ENCODE measurements at regions not wholly inside any gene's neighbourhood (a gene's known extent, or its start where the extent isn't known, plus 50 kb on each side); places are given as distances from the start of the nearest gene placed in this dataset.

- no peak for ATAC-seq
Measured at GRCh38 chr6:159325476-159325875, 156.3 kb downstream of the FNDC1 start.

DNA sequence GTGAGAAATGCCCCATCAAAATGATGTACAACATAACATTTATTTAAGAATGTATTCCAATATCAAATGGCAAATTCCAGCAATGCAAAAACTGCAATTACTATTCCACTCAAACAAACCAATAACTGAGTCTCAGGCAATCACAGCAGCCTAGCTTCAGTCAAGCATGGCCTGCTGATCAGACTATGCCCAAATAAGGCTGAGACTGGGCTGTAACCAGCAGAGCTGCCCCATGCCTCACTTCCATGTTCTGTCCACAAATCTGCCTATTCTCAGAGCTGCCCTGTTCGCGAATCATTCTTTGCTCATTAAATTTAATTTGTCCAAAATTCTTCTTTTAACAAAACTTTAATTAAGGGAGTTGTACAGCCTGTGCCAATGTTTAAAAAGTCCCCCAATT is 155.4 kb downstream of the FNDC1 start:
- H3K36me3 ChIP-seq, result no peaks in the 10 kb centered on the region
- TF ChIP-seq CTCF (IDR thresholded peaks at IDR 0.05), result no peak
- no peaks in the 10 kb centered on the region for H3K4me1 ChIP-seq
- no peak overlapping the region for H3K4me3 ChIP-seq
- peaks cover 0 to 10% (median 0%) of the 10 kb centered on the region in 11 donors for H3K9me3 ChIP-seq
- ATAC-seq, result no peak
- no peak overlapping the region for H3K27ac ChIP-seq
- WGBS, 2 donors, result 87 to 96% methylated on average over 2 of the region's 2 CpGs
- H3K27me3 ChIP-seq, result peaks cover 0 to 5% (median 0%) of the 10 kb centered on the region in 7 donors
- intact Hi-C loops (cut with DNase I), result no loop called here
- no peak for DNase-seq

More at GRCh38 chr6:159325476-159325875, 156.3 kb downstream of the FNDC1 start:
- intact Hi-C loops (cut with DNase I), result no loop called here
- H3K4me3 ChIP-seq, result no peak overlapping the region
- H3K4me1 ChIP-seq, result no peaks in the 10 kb centered on the region
- peaks cover 0 to 9% (median 0%) of the 10 kb centered on the region in 11 donors for H3K9me3 ChIP-seq
- H3K27me3 ChIP-seq, result peaks cover 0 to 5% (median 0%) of the 10 kb centered on the region in 7 donors
- no peak for DNase-seq
- TF ChIP-seq CTCF (IDR thresholded peaks at IDR 0.05), result no peak
- 76 to 85% methylated on average over 9 of the region's 9 CpGs for WGBS, 2 donors
- no peaks in the 10 kb centered on the region for H3K36me3 ChIP-seq
- H3K27ac ChIP-seq, result no peak overlapping the region
